H54 (cell line): ENCODE measurements at regions not wholly inside any gene's neighbourhood (a gene's known extent, or its start where the extent isn't known, plus 50 kb on each side); places are given as distances from the start of the nearest gene placed in this dataset.

Source experiments
- DNase-seq: peaks from one replicate; pipeline ENCODE4 v3.0.0; 2011; ENCODE audit warnings: low spot score, mixed read lengths; ENCODE audit not compliant: insufficient read length
- FAIRE-seq: peaks from 3 replicates; lab custom pipeline; 2011; peaks lifted over from hg19 to GRCh38; lab: Jason Lieb, UNC
- POLR2A ChIP-seq: IDR thresholded peaks from 2 replicates; pipeline ENCODE4 v1.6.1; 2011; ENCODE audit warnings: low read depth, mild to moderate bottlenecking, low read length

- no peak for TF ChIP-seq POLR2A
- DNase-seq, result no peak
- no peak for FAIRE-seq
Observed at GRCh38 chr3:102576651-102577050, 141.8 kb downstream of the ZPLD1 start.

GRCh38 chr3:102577082-102577789 is 142.4 kb downstream of the ZPLD1 start:
- TF ChIP-seq POLR2A, result no peak
- no peak for DNase-seq
- FAIRE-seq, result no peak

GRCh38 chr3:102580760-102581159 is 145.9 kb downstream of the ZPLD1 start:
- FAIRE-seq (no peak), DNase-seq (no peak)
- TF ChIP-seq POLR2A, result no peak

DNA sequence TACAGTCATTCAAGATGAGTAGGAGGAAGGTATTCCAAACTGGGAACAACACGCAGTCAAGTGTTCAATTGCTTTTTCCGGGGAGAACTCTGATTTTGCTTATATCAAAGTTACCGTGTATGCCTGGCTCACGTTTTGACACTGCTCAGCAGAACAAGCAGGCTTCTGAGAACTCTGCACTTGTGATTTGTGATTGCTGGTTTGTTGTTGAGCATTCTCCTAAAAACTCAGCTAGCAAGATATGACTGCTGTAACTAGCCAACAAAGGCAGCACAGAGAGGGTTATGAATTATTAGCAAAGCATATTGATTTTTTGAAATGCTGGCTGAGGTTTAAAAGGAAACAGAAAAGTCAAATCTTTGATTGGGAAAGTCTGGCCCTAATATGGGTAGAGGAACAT is 151.7 kb downstream of the ZPLD1 start:
- no peak for FAIRE-seq
- no peak for TF ChIP-seq POLR2A
- no peak for DNase-seq

DNA sequence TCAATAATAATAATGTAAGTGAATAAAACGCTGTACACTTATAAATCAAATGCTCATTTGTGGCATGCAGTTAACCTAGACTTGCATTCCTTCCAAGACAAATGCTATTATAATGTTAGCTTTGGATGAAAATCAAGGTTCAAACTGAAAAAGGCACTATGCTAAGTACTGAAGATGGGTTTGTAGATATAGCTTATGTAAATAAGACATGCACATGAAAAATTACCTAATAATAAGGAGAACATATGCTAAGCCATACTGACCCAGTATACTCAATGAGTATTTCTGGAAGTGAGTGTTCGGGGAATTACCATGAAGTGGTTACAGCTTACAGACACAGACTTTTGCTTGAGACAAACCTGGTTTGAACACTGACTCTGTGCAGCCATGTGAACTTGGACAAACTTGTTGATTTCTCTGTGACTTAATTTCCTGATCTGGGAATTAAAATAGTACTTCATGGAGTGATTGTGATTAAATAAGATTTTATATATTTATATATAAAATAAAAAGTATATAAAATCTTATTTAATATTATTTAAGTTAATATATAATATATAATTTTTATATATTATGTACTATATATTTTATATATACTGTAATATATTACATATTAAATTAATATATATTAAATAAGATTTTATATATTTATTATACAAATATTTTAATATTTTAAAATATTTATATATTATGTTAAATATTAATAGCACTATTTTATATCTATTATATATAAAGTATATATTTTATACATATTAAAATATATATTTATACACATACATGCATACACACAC is 159.2 kb downstream of the ZPLD1 start:
- DNase-seq (no peak), FAIRE-seq (no peak)
- TF ChIP-seq POLR2A, result no peak

DNA sequence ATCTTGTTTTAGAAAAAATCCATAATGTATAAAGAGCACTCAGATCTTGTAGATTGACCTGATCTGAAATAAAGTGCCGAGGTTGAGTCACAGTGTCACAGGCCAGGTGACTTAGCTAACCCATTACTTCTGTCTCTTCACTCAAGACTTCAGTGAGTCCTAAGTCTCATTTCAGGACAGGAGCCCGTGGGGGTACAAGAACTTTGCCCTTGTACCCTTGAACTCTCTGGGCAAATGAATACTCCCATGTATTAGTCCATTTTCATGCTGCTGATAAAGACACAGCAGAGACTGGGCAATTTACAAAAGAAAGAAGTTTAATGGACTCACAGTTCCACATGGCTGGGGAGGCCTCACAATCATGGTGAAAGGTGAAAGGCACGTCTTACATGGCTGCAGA is 160.2 kb downstream of the ZPLD1 start:
- TF ChIP-seq POLR2A, result no peak
- no peak for DNase-seq
- FAIRE-seq, result no peak

GRCh38 chr3:102599819-102600576 is 165.2 kb downstream of the ZPLD1 start:
- no peak for DNase-seq
- no peak for FAIRE-seq
- no peak for TF ChIP-seq POLR2A

DNA sequence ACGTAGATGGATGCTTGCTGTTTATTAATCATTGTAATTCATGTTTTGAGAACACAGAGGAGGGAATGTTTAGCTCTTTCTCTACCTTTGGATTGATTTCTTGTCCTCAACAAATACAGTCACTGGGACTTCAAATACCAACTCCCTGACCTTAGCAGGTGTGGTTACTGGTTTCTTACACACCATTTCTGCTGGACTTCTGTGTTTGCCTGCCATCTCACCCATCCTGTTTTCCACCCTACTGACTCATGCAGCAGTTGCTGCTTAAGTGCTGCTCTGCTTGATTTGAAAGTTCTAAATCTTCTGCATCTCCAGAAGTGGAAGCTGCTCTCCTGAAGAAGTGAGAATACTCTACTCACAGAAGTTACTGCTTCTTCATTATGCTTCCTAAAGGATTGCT is 170.3 kb downstream of the ZPLD1 start:
- FAIRE-seq, result no peak
- no peak for DNase-seq
- TF ChIP-seq POLR2A, result no peak

DNA sequence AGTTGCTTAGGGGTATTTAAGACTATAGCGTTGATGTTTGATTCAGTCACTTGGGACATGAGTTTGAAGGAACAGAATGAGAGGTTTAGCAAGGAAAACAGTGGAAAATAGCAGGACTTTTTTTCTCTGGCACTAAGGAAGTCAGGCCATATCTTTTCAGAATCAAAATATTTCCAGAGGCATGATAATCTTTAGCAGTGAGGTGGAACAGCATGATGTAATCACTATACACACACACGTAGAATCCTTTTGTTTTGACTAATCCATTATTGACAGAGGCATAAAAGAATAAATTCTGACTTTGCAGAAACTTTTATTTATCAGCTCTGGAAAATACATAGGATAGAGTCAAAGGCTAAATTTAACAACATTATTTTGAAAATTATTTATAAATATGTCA is 174.1 kb downstream of the ZPLD1 start:
- no peak for TF ChIP-seq POLR2A
- FAIRE-seq (no peak), DNase-seq (no peak)

GRCh38 chr3:102614021-102614569 is 179.3 kb downstream of the ZPLD1 start:
- no peak for TF ChIP-seq POLR2A
- no peak for FAIRE-seq
- no peak for DNase-seq

DNA sequence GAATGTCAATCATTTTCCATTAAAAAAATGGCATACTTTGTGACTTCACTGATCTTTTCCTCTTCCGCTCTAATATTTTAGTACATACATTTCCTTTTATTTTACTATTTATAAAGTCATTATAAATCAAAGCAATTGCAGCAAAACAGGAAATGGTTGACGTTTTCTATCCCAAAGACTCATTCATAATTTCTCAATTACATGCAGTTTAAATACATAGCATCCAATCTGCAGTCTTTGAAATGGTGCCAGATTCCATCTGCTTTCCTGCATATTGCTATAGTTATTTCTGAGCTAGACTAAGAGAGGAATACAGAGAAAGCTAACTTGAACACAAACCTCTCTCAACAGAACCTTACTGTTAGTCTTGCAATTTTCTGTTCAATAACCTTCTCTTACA is 179.8 kb downstream of the ZPLD1 start:
- DNase-seq (no peak), FAIRE-seq (no peak)
- no peak for TF ChIP-seq POLR2A

DNA sequence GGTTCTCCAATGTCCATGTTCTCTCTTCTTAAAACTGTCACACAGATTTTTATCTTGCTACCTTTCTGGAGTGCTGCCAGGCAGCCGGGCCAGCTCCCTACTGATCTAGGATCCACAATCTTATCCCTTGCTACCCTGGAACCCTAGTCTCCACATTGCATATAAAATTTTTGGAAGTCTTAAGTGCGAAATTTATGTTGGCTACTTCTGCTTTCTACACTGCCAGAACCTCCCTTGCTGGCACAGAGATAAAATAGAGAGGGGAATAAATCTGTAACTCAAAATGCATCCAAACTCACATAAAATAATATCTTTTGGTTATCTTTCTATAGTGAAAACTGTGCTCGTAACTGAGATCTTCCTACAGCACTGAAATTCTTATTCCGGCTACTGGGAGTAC is 182.6 kb downstream of the ZPLD1 start:
- no peak for DNase-seq
- no peak for FAIRE-seq
- no peak for TF ChIP-seq POLR2A

DNA sequence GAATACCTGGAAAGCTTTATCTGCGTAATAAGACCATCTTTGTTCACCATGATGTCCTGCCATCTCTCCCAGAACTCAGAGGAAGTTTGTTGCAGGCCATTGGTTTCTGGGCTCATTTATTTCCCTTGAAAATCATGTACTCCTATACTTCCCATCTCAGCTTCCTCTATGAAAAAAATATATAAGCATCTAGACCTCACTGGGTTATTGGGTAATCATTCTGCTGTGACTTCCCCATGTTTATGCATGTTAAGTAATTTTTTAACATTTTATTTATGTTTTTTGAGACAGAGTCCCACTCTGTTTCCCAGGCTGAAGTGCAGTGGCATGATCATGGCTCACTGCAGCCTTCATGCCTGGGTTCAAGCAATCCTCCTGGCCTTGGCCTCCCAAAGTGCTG is 184.5 kb downstream of the ZPLD1 start:
- no peak for TF ChIP-seq POLR2A
- FAIRE-seq (no peak), DNase-seq (no peak)

DNA sequence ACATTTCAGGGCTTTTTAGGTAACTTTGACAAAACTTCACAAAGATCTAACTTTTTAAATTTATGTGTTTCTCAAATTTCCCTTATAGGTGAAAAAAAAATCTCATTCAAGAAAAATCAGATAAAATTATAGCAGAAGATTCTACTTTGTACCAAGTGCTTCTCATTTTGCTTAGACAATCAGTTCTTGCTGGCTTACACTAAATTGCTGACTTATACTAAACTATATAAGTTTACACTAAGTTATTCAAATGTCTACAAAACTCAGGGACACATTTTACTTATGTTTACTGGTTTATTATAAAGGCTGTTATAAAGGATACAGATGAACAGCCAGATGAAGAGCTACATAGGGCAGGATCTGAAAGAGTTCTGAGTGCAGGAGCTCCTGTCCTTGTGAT is 195.1 kb downstream of the ZPLD1 start:
- no peak for TF ChIP-seq POLR2A
- no peak for DNase-seq
- no peak for FAIRE-seq
